ENCODE measurements at regions not wholly inside any gene's neighbourhood (a gene's known extent, or its start where the extent isn't known, plus 50 kb on each side); places are given as distances from the start of the nearest gene placed in this dataset.
A peak's percentile ranks its signal among the peaks of the same experiment; 100 is the strongest.

GRCh38 chr14:82549306-82549990 is 1015.8 kb upstream of the SEL1L start:
- ATAC-seq, result no peak
- H3K4me3 Mint-ChIP-seq, result no peak overlapping the region
- no peaks in the 10 kb centered on the region for H3K36me3 ChIP-seq (ENCODE audit: insufficient read depth)
- H3K27ac ChIP-seq (ENCODE audit: low read depth), result no peak overlapping the region
- peak; percentile 3 for DNase-seq (ENCODE audit: low spot score)
- H4K20me1 ChIP-seq (replicated peaks; ENCODE audit: insufficient read depth), result no peaks in the 10 kb centered on the region
- TF ChIP-seq STAT1 (IDR thresholded peaks at IDR 0.05; ENCODE audit: unreplicated experiment), result no peak
- TF ChIP-seq CTCF (conservative IDR thresholded peaks at IDR 0.05; ENCODE audit: low read depth in 2 of 2), result no peak
- no peak for TF ChIP-seq CREB1 (CRISPR knock-in tag; IDR thresholded peaks at IDR 0.05; ENCODE audit: low read depth)
- TF ChIP-seq REST (IDR thresholded peaks at IDR 0.05; ENCODE audit: unreplicated experiment), result no peak
- no peak for TF ChIP-seq ZNF331 (CRISPR knock-in tag; IDR thresholded peaks at IDR 0.05; ENCODE audit: low read depth)
- TF ChIP-seq ZNF462 (CRISPR knock-in tag; IDR thresholded peaks at IDR 0.05), result no peak
- no peak for TF ChIP-seq POLR2AphosphoS5 (IDR thresholded peaks at IDR 0.05; ENCODE audit: low read depth)
- TF ChIP-seq JUNB (IDR thresholded peaks at IDR 0.05; ENCODE audit: unreplicated experiment), result no peak
- no peak for TF ChIP-seq ZNF114 (CRISPR knock-in tag; IDR thresholded peaks at IDR 0.05)
- no peak for TF ChIP-seq EZH2phosphoT487 (IDR thresholded peaks at IDR 0.05; ENCODE audit: unreplicated experiment)
- TF ChIP-seq EZH2 (IDR thresholded peaks at IDR 0.05; ENCODE audit: low read depth, unreplicated experiment), result no peak
- no peak for TF ChIP-seq NANOG (IDR thresholded peaks at IDR 0.05; ENCODE audit: borderline replicate concordance)
- TF ChIP-seq ETS1 (IDR thresholded peaks at IDR 0.05), result no peak
- H3K27ac Mint-ChIP-seq, result no peak overlapping the region
- H3K4me2 ChIP-seq, result no peak overlapping the region
- H3K79me2 ChIP-seq (replicated peaks; ENCODE audit: insufficient read depth), result no peaks in the 10 kb centered on the region
- H3K4me3 ChIP-seq, result no peak overlapping the region
- H3K27me3 Mint-ChIP-seq (ENCODE audit: insufficient read depth, low read depth, poor library complexity), result no peaks in the 10 kb centered on the region
- no peaks in the 10 kb centered on the region for H3K4me1 Mint-ChIP-seq
- no peaks in the 10 kb centered on the region; the same call in 1 of the 2 replicates for H3K4me1 ChIP-seq (ENCODE audit: insufficient read depth)
- H3K9me2 ChIP-seq (ENCODE audit: insufficient read depth), result no peaks in the 10 kb centered on the region
- H3K27me3 ChIP-seq (ENCODE audit: insufficient read depth), result no peaks in the 10 kb centered on the region
- peaks cover 83% of the 10 kb centered on the region for H3K9me3 Mint-ChIP-seq
- H3K36me3 Mint-ChIP-seq (ENCODE audit: low read depth), result peaks cover 24% of the 10 kb centered on the region; the same call in 2 of the 3 replicates
- no peaks in the 10 kb centered on the region for H3F3A ChIP-seq (replicated peaks; ENCODE audit: low read depth)
- H2AFZ ChIP-seq, result no peak overlapping the region

All from GM23338 (cell line).